ENCODE measurements at regions not wholly inside any gene's neighbourhood (a gene's known extent, or its start where the extent isn't known, plus 50 kb on each side); places are given as distances from the start of the nearest gene placed in this dataset.

DNA sequence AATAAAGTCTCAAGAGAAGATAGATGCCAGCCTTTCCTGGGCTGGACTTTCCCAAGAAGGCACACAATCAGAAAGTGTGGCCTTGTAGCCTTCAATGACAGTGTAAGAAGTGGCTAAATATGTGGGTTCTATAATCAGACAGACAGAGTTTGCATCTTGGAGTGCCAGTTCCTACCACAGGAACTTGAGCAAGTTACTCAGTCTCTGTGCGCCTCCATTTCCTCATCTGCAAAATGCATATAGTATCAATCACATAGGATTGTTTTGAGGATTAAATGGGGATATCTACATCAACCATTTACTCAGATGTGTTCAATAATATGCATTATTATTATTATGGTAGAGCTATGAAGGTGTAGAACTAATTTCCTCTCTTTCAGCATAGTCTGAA lies 176.8 kb upstream of the PTBP2 start:
- TF ChIP-seq, protein P1, sequence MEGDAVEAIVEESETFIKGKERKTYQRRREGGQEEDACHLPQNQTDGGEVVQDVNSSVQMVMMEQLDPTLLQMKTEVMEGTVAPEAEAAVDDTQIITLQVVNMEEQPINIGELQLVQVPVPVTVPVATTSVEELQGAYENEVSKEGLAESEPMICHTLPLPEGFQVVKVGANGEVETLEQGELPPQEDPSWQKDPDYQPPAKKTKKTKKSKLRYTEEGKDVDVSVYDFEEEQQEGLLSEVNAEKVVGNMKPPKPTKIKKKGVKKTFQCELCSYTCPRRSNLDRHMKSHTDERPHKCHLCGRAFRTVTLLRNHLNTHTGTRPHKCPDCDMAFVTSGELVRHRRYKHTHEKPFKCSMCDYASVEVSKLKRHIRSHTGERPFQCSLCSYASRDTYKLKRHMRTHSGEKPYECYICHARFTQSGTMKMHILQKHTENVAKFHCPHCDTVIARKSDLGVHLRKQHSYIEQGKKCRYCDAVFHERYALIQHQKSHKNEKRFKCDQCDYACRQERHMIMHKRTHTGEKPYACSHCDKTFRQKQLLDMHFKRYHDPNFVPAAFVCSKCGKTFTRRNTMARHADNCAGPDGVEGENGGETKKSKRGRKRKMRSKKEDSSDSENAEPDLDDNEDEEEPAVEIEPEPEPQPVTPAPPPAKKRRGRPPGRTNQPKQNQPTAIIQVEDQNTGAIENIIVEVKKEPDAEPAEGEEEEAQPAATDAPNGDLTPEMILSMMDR (conservative IDR thresholded peaks at IDR 0.05; ENCODE audit: low read length), result no peak
- no peak for TF ChIP-seq EZH2phosphoT487 (IDR thresholded peaks at IDR 0.05; ENCODE audit: borderline replicate concordance, low read depth, low read length)

Data from OCI-LY7 (cell line).